Smooth muscle cell (in vitro differentiated cells): ENCODE measurements at regions not wholly inside any gene's neighbourhood (a gene's known extent, or its start where the extent isn't known, plus 50 kb on each side); places are given as distances from the start of the nearest gene placed in this dataset.

Source experiments
- DNase-seq: peaks from one replicate; lab custom pipeline; 2025; ENCODE audit not compliant: unreplicated experiment; lab: John Stamatoyannopoulos, UW
- H2AFZ ChIP-seq: fragments of 200-600 bp; sonication (generic); 2 replicates; pipeline ENCODE4 v1.6.0; 2016; ENCODE audit warnings: antibody characterized with exemption, low read depth, mild to moderate bottlenecking
- H3F3A ChIP-seq: fragments of 200-600 bp; sonication (generic); 2 replicates; pipeline ENCODE4 v1.6.0; 2017; ENCODE audit warnings: antibody characterized with exemption, low read depth
- H3K27ac ChIP-seq: fragments of 200-600 bp; sonication (generic); 2 replicates; pipeline ENCODE4 v1.5.1; 2016; ENCODE audit warnings: low read depth, mild to moderate bottlenecking
- H3K27me3 ChIP-seq: fragments of 200-600 bp; sonication (generic); 2 replicates; pipeline ENCODE4 v1.6.1; 2016; ENCODE audit warnings: low read depth, mild to moderate bottlenecking
- H3K36me3 ChIP-seq: fragments of 200-600 bp; sonication (generic); 2 replicates; pipeline ENCODE4 v1.5.1; 2016; ENCODE audit warnings: low read depth
- H3K4me1 ChIP-seq: fragments of 200-600 bp; sonication (generic); 2 replicates; pipeline ENCODE4 v1.5.1; 2016; ENCODE audit warnings: low read depth
- H3K4me2 ChIP-seq: fragments of 200-600 bp; sonication (generic); 2 replicates; pipeline ENCODE4 v1.6.0; 2016; ENCODE audit warnings: mild to moderate bottlenecking
- H3K4me3 ChIP-seq: fragments of 200-600 bp; sonication (generic); 2 replicates; pipeline ENCODE4 v1.5.1; 2016; ENCODE audit warnings: mild to moderate bottlenecking
- H3K79me2 ChIP-seq: fragments of 200-600 bp; sonication (generic); 2 replicates; pipeline ENCODE4 v1.6.0; 2016; ENCODE audit warnings: low read depth, mild to moderate bottlenecking
- H3K9ac ChIP-seq: fragments of 200-600 bp; sonication (generic); 2 replicates; pipeline ENCODE4 v1.6.0; 2016; ENCODE audit warnings: low read depth
- H3K9me3 ChIP-seq: fragments of 200-600 bp; sonication (generic); replicated peaks from 2 replicates; pipeline ENCODE4 v1.5.1; 2016; ENCODE audit warnings: low read depth
- H4K20me1 ChIP-seq: fragments of 200-600 bp; sonication (generic); 2 replicates; pipeline ENCODE4 v1.6.0; 2016; ENCODE audit warnings: low read depth
- WGBS: methylation state at CpG from one replicate; pipeline ENCODE4 v1.1.7; 2016; ENCODE audit warnings: low lambda C conversion rate; 5-methylcytosine and 5-hydroxymethylcytosine counted together
- TF ChIP-seq, protein P1 (sequence below): fragments of 200-600 bp; sonication (generic); IDR thresholded peaks from 2 replicates; pipeline ENCODE4 v1.5.1; 2017; ENCODE audit warnings: borderline replicate concordance, mild to moderate bottlenecking, antibody characterized with exemption; ENCODE audit not compliant: insufficient read depth, poor library complexity, severe bottlenecking

GRCh38 chr10:130361351-130362105 lies 225.3 kb downstream of the GLRX3 start:
- no peaks in the 10 kb centered on the region for H3K79me2 ChIP-seq
- H3K4me1 ChIP-seq, result no peaks in the 10 kb centered on the region
- DNase-seq, result no peak
- peaks cover 26% of the 10 kb centered on the region for H3K27me3 ChIP-seq
- TF ChIP-seq, protein P1, sequence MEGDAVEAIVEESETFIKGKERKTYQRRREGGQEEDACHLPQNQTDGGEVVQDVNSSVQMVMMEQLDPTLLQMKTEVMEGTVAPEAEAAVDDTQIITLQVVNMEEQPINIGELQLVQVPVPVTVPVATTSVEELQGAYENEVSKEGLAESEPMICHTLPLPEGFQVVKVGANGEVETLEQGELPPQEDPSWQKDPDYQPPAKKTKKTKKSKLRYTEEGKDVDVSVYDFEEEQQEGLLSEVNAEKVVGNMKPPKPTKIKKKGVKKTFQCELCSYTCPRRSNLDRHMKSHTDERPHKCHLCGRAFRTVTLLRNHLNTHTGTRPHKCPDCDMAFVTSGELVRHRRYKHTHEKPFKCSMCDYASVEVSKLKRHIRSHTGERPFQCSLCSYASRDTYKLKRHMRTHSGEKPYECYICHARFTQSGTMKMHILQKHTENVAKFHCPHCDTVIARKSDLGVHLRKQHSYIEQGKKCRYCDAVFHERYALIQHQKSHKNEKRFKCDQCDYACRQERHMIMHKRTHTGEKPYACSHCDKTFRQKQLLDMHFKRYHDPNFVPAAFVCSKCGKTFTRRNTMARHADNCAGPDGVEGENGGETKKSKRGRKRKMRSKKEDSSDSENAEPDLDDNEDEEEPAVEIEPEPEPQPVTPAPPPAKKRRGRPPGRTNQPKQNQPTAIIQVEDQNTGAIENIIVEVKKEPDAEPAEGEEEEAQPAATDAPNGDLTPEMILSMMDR, result no peak
- H3F3A ChIP-seq, result no peaks in the 10 kb centered on the region
- no peaks in the 10 kb centered on the region for H3K36me3 ChIP-seq
- no peak overlapping the region for H3K4me2 ChIP-seq
- H2AFZ ChIP-seq, result no peak overlapping the region
- no peaks in the 10 kb centered on the region for H4K20me1 ChIP-seq
- H3K9me3 ChIP-seq, result no peaks in the 10 kb centered on the region
- WGBS, result 86% methylated on average over 8 of the region's 10 CpGs
- H3K9ac ChIP-seq, result no peak overlapping the region
- no peak overlapping the region for H3K27ac ChIP-seq
- no peak overlapping the region for H3K4me3 ChIP-seq

DNA sequence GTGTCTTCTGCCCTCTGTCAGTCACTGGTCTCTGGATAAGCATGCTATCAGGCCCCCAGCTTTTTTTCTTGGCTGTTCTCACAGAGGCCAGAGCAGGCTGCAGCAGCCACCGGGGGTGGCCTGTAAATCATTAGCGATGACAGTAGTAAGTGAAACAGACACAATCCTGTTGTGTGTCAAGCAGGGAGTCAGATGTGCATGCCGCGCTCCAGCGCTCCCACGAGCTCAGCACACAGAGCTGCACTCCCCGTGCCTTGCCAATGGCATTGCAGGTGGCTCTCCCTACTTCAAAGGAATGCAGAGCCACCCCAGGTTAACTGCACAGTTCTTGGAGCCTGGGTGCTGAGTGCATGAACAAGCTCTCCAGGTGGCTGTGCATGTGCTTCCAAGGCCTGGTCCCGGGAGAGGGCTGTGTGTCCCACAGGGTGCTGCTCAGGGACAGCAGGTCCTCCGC lies 226.1 kb downstream of the GLRX3 start:
- no peak overlapping the region for H3K9ac ChIP-seq
- H3K4me2 ChIP-seq, result no peak overlapping the region
- no peak overlapping the region for H2AFZ ChIP-seq
- no peak overlapping the region for H3K27ac ChIP-seq
- no peaks in the 10 kb centered on the region for H3K4me1 ChIP-seq
- WGBS, result 34% methylated on average over 9 of the region's 9 CpGs
- no peaks in the 10 kb centered on the region for H3K79me2 ChIP-seq
- TF ChIP-seq, protein P1, result no peak
- H3K36me3 ChIP-seq, result no peaks in the 10 kb centered on the region
- no peak for DNase-seq
- H3K27me3 ChIP-seq, result peaks cover 26% of the 10 kb centered on the region
- no peaks in the 10 kb centered on the region for H4K20me1 ChIP-seq
- H3K9me3 ChIP-seq, result no peaks in the 10 kb centered on the region
- H3K4me3 ChIP-seq, result no peak overlapping the region
- no peaks in the 10 kb centered on the region for H3F3A ChIP-seq

DNA sequence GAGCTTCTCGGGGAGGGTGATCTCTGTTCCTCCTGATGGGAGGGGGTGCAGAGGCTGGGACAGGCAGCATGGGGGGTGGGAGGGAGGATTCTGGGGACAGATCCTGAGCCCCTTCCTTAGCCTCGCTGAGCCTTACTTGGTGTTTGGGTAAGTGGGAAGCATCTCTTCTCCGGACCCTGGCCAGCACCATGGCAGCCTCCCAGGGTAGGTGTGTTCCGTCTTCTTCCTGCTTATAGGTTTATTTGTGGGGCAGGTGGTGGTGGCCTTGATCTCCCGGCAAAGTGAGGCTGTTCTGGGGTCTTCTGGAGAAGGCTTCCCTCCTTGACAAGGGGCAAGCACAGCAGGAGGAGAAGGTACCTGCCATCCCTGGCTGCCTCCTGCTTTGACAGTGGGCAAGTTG lies 226.9 kb downstream of the GLRX3 start:
- no peak overlapping the region for H3K27ac ChIP-seq
- no peaks in the 10 kb centered on the region for H3F3A ChIP-seq
- no peak for DNase-seq
- H4K20me1 ChIP-seq, result no peaks in the 10 kb centered on the region
- no peak overlapping the region for H3K4me2 ChIP-seq
- no peak overlapping the region for H3K4me3 ChIP-seq
- no peaks in the 10 kb centered on the region for H3K9me3 ChIP-seq
- H3K4me1 ChIP-seq, result no peaks in the 10 kb centered on the region
- H3K9ac ChIP-seq, result no peak overlapping the region
- H3K79me2 ChIP-seq, result no peaks in the 10 kb centered on the region
- WGBS, result 85% methylated on average over 5 of the region's 5 CpGs
- no peaks in the 10 kb centered on the region for H3K36me3 ChIP-seq
- peaks cover 28% of the 10 kb centered on the region for H3K27me3 ChIP-seq
- H2AFZ ChIP-seq, result no peak overlapping the region
- TF ChIP-seq, protein P1, result no peak

DNA sequence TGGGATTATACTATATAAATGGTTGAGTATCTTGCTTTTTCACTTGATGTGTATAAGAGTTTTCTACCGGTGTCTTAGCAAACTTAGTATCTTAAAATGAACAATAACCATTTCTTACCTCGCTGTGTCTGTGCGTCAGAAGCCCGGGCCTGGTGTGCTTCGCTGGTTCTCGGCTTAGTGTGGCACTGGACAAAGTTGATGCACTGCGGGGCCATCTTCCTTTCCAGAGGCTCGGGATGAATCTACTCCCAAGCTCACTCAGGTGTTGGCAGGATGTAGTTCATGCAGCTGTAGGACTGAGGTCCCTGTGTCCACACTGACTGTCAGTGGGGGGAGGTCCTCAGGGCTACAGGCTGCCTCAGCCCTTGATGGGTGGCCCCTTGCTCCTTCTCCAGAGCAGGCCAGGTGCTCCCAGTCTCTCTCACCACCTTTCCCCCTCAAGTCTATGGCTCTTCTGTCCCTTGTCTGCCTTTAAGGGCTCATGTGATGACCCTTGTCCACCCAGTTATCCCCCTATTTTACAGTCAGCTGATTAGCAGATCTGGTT lies 227.8 kb downstream of the GLRX3 start:
- no peaks in the 10 kb centered on the region for H3K36me3 ChIP-seq
- H3K79me2 ChIP-seq, result no peaks in the 10 kb centered on the region
- H3K9ac ChIP-seq, result no peak overlapping the region
- no peak overlapping the region for H3K4me3 ChIP-seq
- no peaks in the 10 kb centered on the region for H3K9me3 ChIP-seq
- no peak overlapping the region for H3K4me2 ChIP-seq
- no peak overlapping the region for H3K27ac ChIP-seq
- TF ChIP-seq, protein P1, result no peak
- WGBS, result 93% methylated on average over 8 of the region's 8 CpGs
- H2AFZ ChIP-seq, result no peak overlapping the region
- DNase-seq, result no peak
- H3K4me1 ChIP-seq, result no peaks in the 10 kb centered on the region
- no peaks in the 10 kb centered on the region for H4K20me1 ChIP-seq
- peaks cover 32% of the 10 kb centered on the region for H3K27me3 ChIP-seq
- no peaks in the 10 kb centered on the region for H3F3A ChIP-seq
